ENCODE measurements at regions not wholly inside any gene's neighbourhood (a gene's known extent, or its start where the extent isn't known, plus 50 kb on each side); places are given as distances from the start of the nearest gene placed in this dataset.

GRCh38 chr13:105135852-105136615 lies 1399.4 kb downstream of the EFNB2 start:
- DNase-seq (ENCODE audit: low spot score) = no peak

- no peak for DNase-seq (ENCODE audit: low spot score)
These were observed 1407.7 kb downstream of the EFNB2 start for GRCh38 chr13:105127732-105128131.

GRCh38 chr13:105121221-105121620 lies 1414.2 kb downstream of the EFNB2 start:
- DNase-seq (ENCODE audit: low spot score) = no peak

GRCh38 chr13:105118426-105118985 lies 1417.0 kb downstream of the EFNB2 start:
- no peak for DNase-seq (ENCODE audit: low spot score)

- DNase-seq (ENCODE audit: low spot score) = no peak
These were observed 1418.5 kb downstream of the EFNB2 start for GRCh38 chr13:105116966-105117365.

GRCh38 chr13:105112561-105112960 lies 1422.9 kb downstream of the EFNB2 start:
- DNase-seq (ENCODE audit: low spot score) = no peak

GRCh38 chr13:105107781-105108180 lies 1427.7 kb downstream of the EFNB2 start:
- DNase-seq (ENCODE audit: low spot score) = no peak

- no peak for DNase-seq (ENCODE audit: low spot score)
These were observed 1430.0 kb downstream of the EFNB2 start for GRCh38 chr13:105105471-105105870.

GRCh38 chr13:105097521-105097920 lies 1437.9 kb downstream of the EFNB2 start:
- DNase-seq (ENCODE audit: low spot score) = no peak

GRCh38 chr13:105089858-105090643 lies 1445.4 kb downstream of the EFNB2 start:
- DNase-seq (ENCODE audit: low spot score) = no peak

- no peak for DNase-seq (ENCODE audit: low spot score)
These were observed 1447.5 kb downstream of the EFNB2 start for GRCh38 chr13:105087945-105088344.

- no peak for DNase-seq (ENCODE audit: low spot score)
These were observed 1450.5 kb downstream of the EFNB2 start for GRCh38 chr13:105084931-105085330.

GRCh38 chr13:105083992-105084391 lies 1451.5 kb downstream of the EFNB2 start:
- no peak for DNase-seq (ENCODE audit: low spot score)

GRCh38 chr13:105074755-105075154 lies 1460.7 kb downstream of the EFNB2 start:
- no peak for DNase-seq (ENCODE audit: low spot score)

GRCh38 chr13:105073041-105073440 lies 1462.4 kb downstream of the EFNB2 start:
- no peak for DNase-seq (ENCODE audit: low spot score)

GRCh38 chr13:105070452-105070851 lies 1465.0 kb downstream of the EFNB2 start:
- no peak for DNase-seq (ENCODE audit: low spot score)

- DNase-seq (ENCODE audit: low spot score) = no peak
These were observed 1466.4 kb downstream of the EFNB2 start for GRCh38 chr13:105069106-105069505.

GRCh38 chr13:105063676-105064075 lies 1471.8 kb downstream of the EFNB2 start:
- DNase-seq (ENCODE audit: low spot score) = no peak

- no peak for DNase-seq (ENCODE audit: low spot score)
These were observed 1475.7 kb downstream of the EFNB2 start for GRCh38 chr13:105059786-105060185.

GRCh38 chr13:105058517-105058916 lies 1476.9 kb downstream of the EFNB2 start:
- no peak for DNase-seq (ENCODE audit: low spot score)

- no peak for DNase-seq (ENCODE audit: low spot score)
These were observed 1482.8 kb downstream of the EFNB2 start for GRCh38 chr13:105052711-105053110.

GRCh38 chr13:105050686-105051085 lies 1484.8 kb downstream of the EFNB2 start:
- no peak for DNase-seq (ENCODE audit: low spot score)

- no peak for DNase-seq (ENCODE audit: low spot score)
These were observed 1486.8 kb downstream of the EFNB2 start for GRCh38 chr13:105048677-105049076.
